Stimulated activated CD4-positive, alpha-beta T cell treated with anti-CD3 and anti-CD28 coated beads, Interleukin-12 subunit alpha, Interleukin-12 subunit beta, amount 100 ng/mL, for 4 hours (primary cell): ENCODE measurements at regions not wholly inside any gene's neighbourhood (a gene's known extent, or its start where the extent isn't known, plus 50 kb on each side); places are given as distances from the start of the nearest gene placed in this dataset.
"Not testable (repeated sequence)": the region's sequence is repeated elsewhere in the genome, so short reads cannot be mapped to it uniquely, and the experiment has no call there.

ENCODE experiments used
- DNase-seq: peaks from one replicate; pipeline ENCODE4 v3.0.0-alpha.2; 2020

GRCh38 chr6:12348530-12349511 lies 58.7 kb downstream of the EDN1 start:
- DNase-seq = no peak

GRCh38 chr6:12350644-12351170 lies 60.5 kb downstream of the EDN1 start:
- DNase-seq = no peak

- no peak for DNase-seq
Observed at GRCh38 chr6:12351672-12352071, 61.5 kb downstream of the EDN1 start.

GRCh38 chr6:12353731-12354130 lies 63.6 kb downstream of the EDN1 start:
- DNase-seq = no peak

- DNase-seq = no peak
Observed at GRCh38 chr6:12354499-12354898, 64.3 kb downstream of the EDN1 start.

- DNase-seq = no peak
Observed at GRCh38 chr6:12355354-12355753, 65.2 kb downstream of the EDN1 start.

GRCh38 chr6:12356431-12356830 lies 66.3 kb downstream of the EDN1 start:
- DNase-seq = no peak

GRCh38 chr6:12356983-12357972 lies 67.1 kb downstream of the EDN1 start:
- DNase-seq = no peak

GRCh38 chr6:12359036-12359435 lies 68.9 kb downstream of the EDN1 start:
- no peak for DNase-seq

GRCh38 chr6:12361042-12361765 lies 71.0 kb downstream of the EDN1 start:
- no peak for DNase-seq

- not testable (repeated sequence) for DNase-seq
Observed at GRCh38 chr6:12363277-12363650, 73.1 kb downstream of the EDN1 start.

- DNase-seq = no peak
Observed at GRCh38 chr6:12363651-12364381, 73.7 kb downstream of the EDN1 start.

- no peak for DNase-seq
Observed at GRCh38 chr6:12364621-12365020, 74.5 kb downstream of the EDN1 start.

GRCh38 chr6:12366731-12367130 lies 76.6 kb downstream of the EDN1 start:
- DNase-seq = no peak

GRCh38 chr6:12367412-12367811 lies 77.3 kb downstream of the EDN1 start:
- DNase-seq = no peak

GRCh38 chr6:12369355-12369754 lies 79.2 kb downstream of the EDN1 start:
- no peak for DNase-seq

- DNase-seq = no peak
Observed at GRCh38 chr6:12369781-12370262, 79.7 kb downstream of the EDN1 start.

GRCh38 chr6:12371151-12371550 lies 81.0 kb downstream of the EDN1 start:
- no peak for DNase-seq

GRCh38 chr6:12371641-12372146 lies 81.5 kb downstream of the EDN1 start:
- no peak for DNase-seq

- no peak for DNase-seq
Observed at GRCh38 chr6:12379181-12379580, 89.0 kb downstream of the EDN1 start.

- no peak for DNase-seq
Observed at GRCh38 chr6:12381587-12381986, 91.4 kb downstream of the EDN1 start.
